ENCODE measurements at regions not wholly inside any gene's neighbourhood (a gene's known extent, or its start where the extent isn't known, plus 50 kb on each side); places are given as distances from the start of the nearest gene placed in this dataset.

DNA sequence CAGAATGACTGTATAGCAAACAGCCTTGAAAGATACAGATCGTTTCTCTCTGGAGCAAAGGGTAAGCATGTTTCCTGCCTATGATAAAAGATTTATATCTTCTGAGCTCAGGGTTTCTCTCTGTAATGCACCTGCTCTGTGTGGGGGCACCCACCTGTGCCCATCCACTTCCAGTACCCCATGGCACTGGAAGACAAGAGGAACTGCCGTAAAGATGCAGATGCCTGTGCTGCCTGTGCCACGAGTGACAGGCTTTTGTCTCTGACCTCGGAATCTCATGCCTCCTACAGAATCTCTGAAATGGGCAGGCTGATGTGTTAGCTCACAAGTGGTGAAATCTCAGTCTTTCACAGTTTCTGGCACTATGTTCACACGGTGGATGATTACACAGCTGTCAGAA is 50.3 kb upstream of the ATP11A start:
- Histone ChIP-seq H3K27ac (ENCODE audit: low read depth in 2 of 2, low read length in 1 of 2) (no peak overlapping the region), H3K4me3 (ENCODE audit: low read depth in 2 of 2, low read length in 1 of 2) (no peak overlapping the region), H3F3A (replicated peaks; ENCODE audit: insufficient read depth) (no peaks in the 10 kb centered on the region), H2AFZ (ENCODE audit: low read depth) (no peak overlapping the region), H4K20me1 (ENCODE audit: insufficient read depth) (no peaks in the 10 kb centered on the region), H3K4me2 (no peak overlapping the region), H3K4me1 (ENCODE audit: control insufficient read depth in 1 of 2, insufficient read depth in 2 of 2, low read depth in 1 of 2, low read length in 1 of 2) (peaks cover 0 to 10% of the 10 kb centered on the region in 2 experiments; a peak in 1 of 4 replicates), H3K9me2 (no peaks in the 10 kb centered on the region), H3K79me2 (ENCODE audit: insufficient read depth) (no peaks in the 10 kb centered on the region), H3K9me3 (no peaks in the 10 kb centered on the region), H3K36me3 (replicated peaks in 1 of 2; ENCODE audit: control insufficient read depth in 1 of 2, insufficient read depth in 2 of 2, low read length in 1 of 2) (no peaks in the 10 kb centered on the region), H3K27me3 (ENCODE audit: insufficient read depth) (peaks cover 33% of the 10 kb centered on the region), H3K9ac (no peak overlapping the region)
- POLR2A ChIA-PET, result no interaction called here
- TF ChIP-seq FOXM1 (IDR thresholded peaks at IDR 0.05; ENCODE audit: low read depth), result no peak
- TF ChIP-seq IRF3 (IDR thresholded peaks at IDR 0.05; ENCODE audit: low read depth, low read length), result no peak
- TF ChIP-seq CHD2 (IDR thresholded peaks at IDR 0.05; ENCODE audit: low read length, partially characterized antibody), result no peak
- no peak for TF ChIP-seq RAD21 (IDR thresholded peaks at IDR 0.05; ENCODE audit: low read length)
- TF ChIP-seq CTCF (IDR thresholded peaks at IDR 0.05), result no peak
- TF ChIP-seq, protein P1, sequence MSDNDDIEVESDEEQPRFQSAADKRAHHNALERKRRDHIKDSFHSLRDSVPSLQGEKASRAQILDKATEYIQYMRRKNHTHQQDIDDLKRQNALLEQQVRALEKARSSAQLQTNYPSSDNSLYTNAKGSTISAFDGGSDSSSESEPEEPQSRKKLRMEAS (IDR thresholded peaks at IDR 0.05; ENCODE audit: low read depth), result no peak
- TF ChIP-seq, protein P2, sequence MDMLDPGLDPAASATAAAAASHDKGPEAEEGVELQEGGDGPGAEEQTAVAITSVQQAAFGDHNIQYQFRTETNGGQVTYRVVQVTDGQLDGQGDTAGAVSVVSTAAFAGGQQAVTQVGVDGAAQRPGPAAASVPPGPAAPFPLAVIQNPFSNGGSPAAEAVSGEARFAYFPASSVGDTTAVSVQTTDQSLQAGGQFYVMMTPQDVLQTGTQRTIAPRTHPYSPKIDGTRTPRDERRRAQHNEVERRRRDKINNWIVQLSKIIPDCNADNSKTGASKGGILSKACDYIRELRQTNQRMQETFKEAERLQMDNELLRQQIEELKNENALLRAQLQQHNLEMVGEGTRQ (IDR thresholded peaks at IDR 0.05; ENCODE audit: borderline replicate concordance, low read depth, low read length), result no peak
- TF ChIP-seq REST (IDR thresholded peaks at IDR 0.05; ENCODE audit: low read depth, low read length), result no peak
- no peak for TF ChIP-seq FOXJ3 (CRISPR knock-in tag; IDR thresholded peaks at IDR 0.05)
- TF ChIP-seq MXI1 (IDR thresholded peaks at IDR 0.05; ENCODE audit: low read depth, low read length), result no peak
- TF ChIP-seq, protein P3, sequence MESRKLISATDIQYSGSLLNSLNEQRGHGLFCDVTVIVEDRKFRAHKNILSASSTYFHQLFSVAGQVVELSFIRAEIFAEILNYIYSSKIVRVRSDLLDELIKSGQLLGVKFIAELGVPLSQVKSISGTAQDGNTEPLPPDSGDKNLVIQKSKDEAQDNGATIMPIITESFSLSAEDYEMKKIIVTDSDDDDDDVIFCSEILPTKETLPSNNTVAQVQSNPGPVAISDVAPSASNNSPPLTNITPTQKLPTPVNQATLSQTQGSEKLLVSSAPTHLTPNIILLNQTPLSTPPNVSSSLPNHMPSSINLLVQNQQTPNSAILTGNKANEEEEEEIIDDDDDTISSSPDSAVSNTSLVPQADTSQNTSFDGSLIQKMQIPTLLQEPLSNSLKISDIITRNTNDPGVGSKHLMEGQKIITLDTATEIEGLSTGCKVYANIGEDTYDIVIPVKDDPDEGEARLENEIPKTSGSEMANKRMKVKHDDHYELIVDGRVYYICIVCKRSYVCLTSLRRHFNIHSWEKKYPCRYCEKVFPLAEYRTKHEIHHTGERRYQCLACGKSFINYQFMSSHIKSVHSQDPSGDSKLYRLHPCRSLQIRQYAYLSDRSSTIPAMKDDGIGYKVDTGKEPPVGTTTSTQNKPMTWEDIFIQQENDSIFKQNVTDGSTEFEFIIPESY (IDR thresholded peaks at IDR 0.05; ENCODE audit: borderline replicate concordance, low read depth), result no peak
- no peak for TF ChIP-seq NRF1 (IDR thresholded peaks at IDR 0.05; ENCODE audit: low read depth, low read length)
- CTCF ChIA-PET, result interaction anchor here (0.7 to 4.4 kb wide), 7 partner anchors 22 to 291 kb away, joined by 3 to 29 read pairs (median 4); no protein-coding TSS in a partner anchor
- 22% methylated on average over 5 of the region's 5 CpGs for WGBS (ENCODE audit: low lambda C conversion rate)
- no peak for DNase-seq
